ENCODE measurements at regions not wholly inside any gene's neighbourhood (a gene's known extent, or its start where the extent isn't known, plus 50 kb on each side); places are given as distances from the start of the nearest gene placed in this dataset.

DNA sequence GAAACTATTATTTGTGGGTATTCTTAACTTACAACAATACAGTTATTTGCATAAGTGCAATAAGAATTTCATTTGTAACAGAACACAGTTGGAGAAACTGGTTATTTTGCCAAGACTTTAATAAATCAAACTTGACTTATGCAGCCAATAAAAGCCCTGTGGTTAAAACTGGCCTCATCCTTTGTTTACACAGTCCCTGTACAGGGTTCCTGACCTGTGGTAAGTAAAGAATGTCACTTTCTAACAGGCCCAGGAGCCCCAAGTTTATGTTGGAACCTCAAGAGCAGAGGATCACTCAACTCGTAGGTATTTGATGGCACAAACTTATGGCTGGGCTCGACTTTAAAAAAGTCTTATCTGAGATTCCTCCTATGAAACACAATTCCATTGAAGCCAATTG is 88.6 kb upstream of the PTCHD1 start:
- Histone ChIP-seq H3K27ac (no peak overlapping the region), H3K9me3 (peaks cover 0 to 6% (median 0%) of the 10 kb centered on the region in 11 donors), H3K36me3 (no peaks in the 10 kb centered on the region), H3K4me3 (no peak overlapping the region), H3K4me1 (no peaks in the 10 kb centered on the region), H3K27me3 (no peaks in the 10 kb centered on the region)
- WGBS, 2 donors, result 67 to 77% methylated on average over 2 of the region's 2 CpGs
- DNase-seq, result no peak
- no peak for ATAC-seq
- TF ChIP-seq, protein P1, sequence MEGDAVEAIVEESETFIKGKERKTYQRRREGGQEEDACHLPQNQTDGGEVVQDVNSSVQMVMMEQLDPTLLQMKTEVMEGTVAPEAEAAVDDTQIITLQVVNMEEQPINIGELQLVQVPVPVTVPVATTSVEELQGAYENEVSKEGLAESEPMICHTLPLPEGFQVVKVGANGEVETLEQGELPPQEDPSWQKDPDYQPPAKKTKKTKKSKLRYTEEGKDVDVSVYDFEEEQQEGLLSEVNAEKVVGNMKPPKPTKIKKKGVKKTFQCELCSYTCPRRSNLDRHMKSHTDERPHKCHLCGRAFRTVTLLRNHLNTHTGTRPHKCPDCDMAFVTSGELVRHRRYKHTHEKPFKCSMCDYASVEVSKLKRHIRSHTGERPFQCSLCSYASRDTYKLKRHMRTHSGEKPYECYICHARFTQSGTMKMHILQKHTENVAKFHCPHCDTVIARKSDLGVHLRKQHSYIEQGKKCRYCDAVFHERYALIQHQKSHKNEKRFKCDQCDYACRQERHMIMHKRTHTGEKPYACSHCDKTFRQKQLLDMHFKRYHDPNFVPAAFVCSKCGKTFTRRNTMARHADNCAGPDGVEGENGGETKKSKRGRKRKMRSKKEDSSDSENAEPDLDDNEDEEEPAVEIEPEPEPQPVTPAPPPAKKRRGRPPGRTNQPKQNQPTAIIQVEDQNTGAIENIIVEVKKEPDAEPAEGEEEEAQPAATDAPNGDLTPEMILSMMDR (IDR thresholded peaks at IDR 0.05), result no peak
- intact Hi-C loops (cut with DNase I), result no loop called here

GRCh38 chrX:23248187-23248586 is 86.5 kb upstream of the PTCHD1 start:
- Histone ChIP-seq H3K4me3 (no peak overlapping the region), H3K36me3 (no peaks in the 10 kb centered on the region), H3K27me3 (no peaks in the 10 kb centered on the region), H3K4me1 (no peaks in the 10 kb centered on the region), H3K27ac (no peak overlapping the region), H3K9me3 (peaks cover 0 to 18% (median 0%) of the 10 kb centered on the region in 11 donors)
- TF ChIP-seq, protein P1 (IDR thresholded peaks at IDR 0.05), result no peak
- ATAC-seq (no peak), DNase-seq (no peak)
- intact Hi-C loops (cut with DNase I), result no loop called here
- 91 to 92% methylated on average over 7 of the region's 7 CpGs for WGBS, 2 donors

DNA sequence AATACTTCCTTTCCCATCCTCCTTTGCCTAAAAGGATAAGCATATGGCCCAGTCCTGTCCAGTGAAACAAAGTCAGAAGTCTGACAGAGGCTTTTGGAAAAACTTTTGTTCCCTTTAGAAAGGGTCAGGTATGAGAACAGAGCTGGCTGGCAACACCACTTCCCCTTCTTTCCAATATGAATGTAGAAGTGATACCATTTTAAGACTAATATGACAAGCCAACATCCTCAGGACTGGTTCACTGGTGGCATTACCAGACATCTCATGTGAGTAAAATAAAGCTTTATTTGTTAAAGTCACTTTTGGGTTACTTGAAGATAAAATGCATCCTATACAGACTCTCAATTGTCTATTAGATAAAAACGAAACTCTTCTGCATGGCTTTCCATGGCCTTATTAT is 83.6 kb upstream of the PTCHD1 start:
- ATAC-seq (no peak), DNase-seq (no peak)
- Histone ChIP-seq H3K4me1 (no peaks in the 10 kb centered on the region), H3K27me3 (no peaks in the 10 kb centered on the region), H3K4me3 (no peak overlapping the region), H3K36me3 (no peaks in the 10 kb centered on the region), H3K27ac (no peak overlapping the region), H3K9me3 (peaks cover 0 to 21% (median 0%) of the 10 kb centered on the region in 11 donors)
- 56 to 85% methylated on average over 1 of the region's 1 CpG for WGBS, 2 donors
- intact Hi-C loops (cut with DNase I), result no loop called here
- TF ChIP-seq, protein P1 (IDR thresholded peaks at IDR 0.05), result no peak

DNA sequence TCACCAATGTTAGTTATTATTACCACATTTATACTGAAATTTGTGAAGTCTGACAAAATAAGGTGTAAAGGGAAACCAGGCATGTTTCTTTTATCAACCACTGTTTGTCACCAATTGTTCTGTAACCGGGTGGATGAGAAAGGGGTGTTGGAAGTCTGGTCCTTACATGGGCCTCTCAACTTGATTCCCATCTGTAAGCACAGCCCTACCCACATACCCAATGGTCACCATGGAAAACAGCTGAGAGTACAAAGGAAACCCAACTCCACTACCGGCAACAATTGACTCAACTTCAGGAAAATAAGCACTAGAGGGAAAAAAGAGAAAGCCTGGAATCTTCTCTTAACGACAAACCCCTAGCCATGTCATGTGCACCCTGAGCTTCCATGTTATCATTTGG is 70.8 kb upstream of the PTCHD1 start:
- no peaks in the 10 kb centered on the region for H3K36me3 ChIP-seq
- DNase-seq (no peak), ATAC-seq (no peak)
- no peak overlapping the region for H3K4me3 ChIP-seq
- H3K4me1 ChIP-seq, result no peaks in the 10 kb centered on the region
- peaks cover 0 to 9% (median 0%) of the 10 kb centered on the region in 11 donors for H3K9me3 ChIP-seq
- 57 to 68% methylated on average over 3 of the region's 3 CpGs for WGBS, 2 donors
- intact Hi-C loops (cut with DNase I), result no loop called here
- H3K27me3 ChIP-seq, result no peaks in the 10 kb centered on the region
- TF ChIP-seq, protein P1 (IDR thresholded peaks at IDR 0.05), result no peak
- no peak overlapping the region for H3K27ac ChIP-seq

- no peaks in the 10 kb centered on the region for H3K4me1 ChIP-seq
- H3K27me3 ChIP-seq, result no peaks in the 10 kb centered on the region
- TF ChIP-seq, protein P1 (IDR thresholded peaks at IDR 0.05), result no peak
- 79 to 80% methylated on average over 3 of the region's 3 CpGs for WGBS, 2 donors
- intact Hi-C loops (cut with DNase I), result no loop called here
- no peak for ATAC-seq
- no peak for DNase-seq
- H3K9me3 ChIP-seq, result no peaks in the 10 kb centered on the region
- no peak overlapping the region for H3K27ac ChIP-seq
- no peak overlapping the region for H3K4me3 ChIP-seq
- H3K36me3 ChIP-seq, result no peaks in the 10 kb centered on the region
Measured at GRCh38 chrX:23269923-23270322, 64.7 kb upstream of the PTCHD1 start.
